Inflammatory macrophage treated with lipopolysaccharide for 1 hour (primary cell): ENCODE measurements at regions not wholly inside any gene's neighbourhood (a gene's known extent, or its start where the extent isn't known, plus 50 kb on each side); places are given as distances from the start of the nearest gene placed in this dataset.
"Not testable (repeated sequence)": the region's sequence is repeated elsewhere in the genome, so short reads cannot be mapped to it uniquely, and the experiment has no call there.

ENCODE experiments used
- DNase-seq, 2 donors: peaks; one replicate each; pipeline ENCODE4 v3.0.0-alpha.2; 2020 to 2022

DNA sequence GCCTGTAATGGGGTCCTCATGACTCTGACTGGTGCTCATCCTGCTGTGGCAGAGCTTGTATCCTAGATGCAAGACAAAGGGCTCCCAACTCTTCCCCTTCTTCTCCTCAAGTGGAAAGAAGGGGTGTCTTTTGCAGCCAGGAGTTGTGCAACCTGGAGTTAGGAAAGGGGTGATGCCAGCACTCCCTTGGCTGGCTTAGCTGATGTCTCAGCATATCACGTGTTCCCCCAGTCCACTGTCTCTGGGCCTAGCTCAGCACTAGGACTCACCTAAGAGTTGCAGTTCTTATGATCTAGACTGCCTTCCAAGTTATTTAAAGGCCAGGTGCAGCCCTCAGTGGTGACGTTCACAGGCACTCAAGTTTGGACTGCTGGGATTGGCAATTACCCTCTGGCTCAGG lies 146.2 kb upstream of the GORAB start:
- DNase-seq = no peak

- DNase-seq = no peak
Observed at GRCh38 chr1:170388489-170388888, 143.5 kb upstream of the GORAB start.

DNA sequence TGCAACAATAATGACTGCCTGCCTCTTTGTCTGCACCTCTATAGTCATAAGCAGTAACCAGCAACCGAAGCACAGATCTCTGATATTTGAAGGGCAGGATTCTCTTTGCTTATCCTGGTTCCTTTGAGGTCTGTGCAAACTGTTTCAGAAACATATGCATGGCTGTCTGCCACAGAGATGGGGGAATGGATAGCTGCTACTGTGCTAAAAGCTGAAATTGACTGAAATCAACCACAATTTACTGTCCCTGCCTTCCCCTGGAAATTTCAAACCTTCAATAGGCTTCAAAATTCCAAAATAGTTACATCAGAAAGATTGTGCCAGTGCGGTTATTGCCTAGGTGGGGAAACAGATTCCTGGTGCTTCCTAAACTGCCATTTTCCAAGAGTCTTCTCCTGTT lies 136.8 kb upstream of the GORAB start:
- DNase-seq = no peak

- DNase-seq = no peak
Observed at GRCh38 chr1:170397061-170397460, 134.9 kb upstream of the GORAB start.

GRCh38 chr1:170402476-170403311 lies 129.3 kb upstream of the GORAB start:
- DNase-seq = no peak

DNA sequence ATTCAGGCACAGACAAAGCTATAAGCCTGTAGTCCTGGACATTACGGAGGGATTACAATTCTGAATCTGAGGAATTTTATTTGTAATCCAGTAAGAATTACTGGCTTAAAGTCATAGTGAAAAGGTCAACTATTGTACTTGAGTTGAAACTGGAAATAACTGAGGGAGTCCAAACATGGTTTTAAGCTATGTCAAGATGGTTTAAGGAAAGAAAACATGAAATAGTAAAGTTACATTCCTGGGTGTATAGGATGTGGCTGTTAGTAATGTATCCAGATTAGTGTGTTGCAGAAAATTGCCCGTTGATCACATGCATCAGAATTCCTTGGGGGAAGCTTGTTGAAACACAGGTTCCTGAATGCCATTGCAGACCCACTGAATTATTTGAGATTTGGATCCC lies 124.8 kb upstream of the GORAB start:
- no peak for DNase-seq

GRCh38 chr1:170407581-170407980 lies 124.4 kb upstream of the GORAB start:
- DNase-seq = no peak

GRCh38 chr1:170410401-170411166 lies 121.4 kb upstream of the GORAB start:
- no peak for DNase-seq

GRCh38 chr1:170414989-170415709 lies 116.8 kb upstream of the GORAB start:
- DNase-seq = no peak

GRCh38 chr1:170415710-170416372 lies 116.1 kb upstream of the GORAB start:
- no peak for DNase-seq

- DNase-seq = no peak
Observed at GRCh38 chr1:170424346-170424745, 107.6 kb upstream of the GORAB start.

DNA sequence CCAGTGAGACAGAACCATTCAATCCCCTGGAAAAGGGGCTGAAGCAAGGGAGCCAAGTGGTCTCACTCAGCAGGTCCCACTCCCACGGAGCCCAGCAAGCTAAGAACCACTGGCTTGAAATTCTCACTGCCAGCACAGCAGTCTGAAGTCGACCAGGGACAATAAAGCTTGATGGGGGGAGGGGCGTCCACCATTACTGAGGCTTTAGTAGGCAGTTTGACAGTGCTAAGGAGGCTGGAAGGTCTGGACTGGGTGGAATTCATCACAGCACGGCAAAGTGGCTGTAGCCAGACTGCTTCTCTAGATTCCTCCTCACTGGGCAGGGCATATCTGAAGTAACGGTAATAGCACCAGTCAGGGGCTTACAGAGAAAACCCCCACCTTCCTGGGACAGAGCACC lies 105.4 kb upstream of the GORAB start:
- DNase-seq = no peak

DNA sequence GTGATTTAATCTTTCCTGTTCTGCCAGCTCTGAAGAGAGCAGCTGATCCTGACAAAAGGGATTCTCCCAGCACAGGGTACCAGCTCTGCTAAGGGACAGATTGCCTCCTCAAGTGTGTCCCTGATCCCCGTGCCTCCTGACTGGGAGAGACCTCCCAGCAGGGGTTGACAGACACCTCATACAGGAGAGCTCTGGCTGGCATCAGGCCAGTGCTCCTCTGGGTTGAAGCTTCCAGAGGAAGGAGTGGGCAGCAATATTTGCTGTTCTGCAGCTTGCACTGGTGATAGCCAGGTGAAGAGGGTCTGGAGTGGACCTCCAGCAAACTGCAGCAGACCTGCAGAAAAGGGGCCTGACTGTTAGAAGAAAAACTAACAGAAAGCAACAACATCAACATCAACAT lies 105.0 kb upstream of the GORAB start:
- DNase-seq = not testable (repeated sequence)

GRCh38 chr1:170436928-170437327 lies 95.0 kb upstream of the GORAB start:
- no peak for DNase-seq

DNA sequence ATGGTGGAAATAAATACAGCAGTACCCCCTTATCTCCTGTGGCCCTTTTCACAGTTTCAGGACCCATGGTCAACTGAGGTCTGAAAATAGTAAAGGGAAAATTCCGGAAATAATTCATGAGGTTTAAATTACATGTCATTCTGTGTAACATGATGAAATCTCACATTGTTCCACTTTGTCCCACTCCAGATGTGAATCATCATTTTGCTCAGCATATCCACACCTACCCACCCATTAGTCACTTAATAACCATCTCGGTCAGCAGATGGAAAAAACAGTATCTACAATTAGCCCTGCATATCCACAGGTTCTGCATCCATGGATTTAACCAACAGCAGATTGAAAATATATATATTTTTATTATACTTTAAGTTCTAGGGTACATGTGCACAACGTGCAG lies 86.9 kb upstream of the GORAB start:
- peak in 1 of 2 donors; percentile 18 for DNase-seq

- DNase-seq = no peak
Observed at GRCh38 chr1:170448661-170449158, 83.3 kb upstream of the GORAB start.

GRCh38 chr1:170457325-170458050 lies 74.5 kb upstream of the GORAB start:
- not testable (repeated sequence) for DNase-seq

- DNase-seq = no peak
Observed at GRCh38 chr1:170460001-170460400, 72.0 kb upstream of the GORAB start.

- no peak for DNase-seq
Observed at GRCh38 chr1:170460414-170461155, 71.4 kb upstream of the GORAB start.

DNA sequence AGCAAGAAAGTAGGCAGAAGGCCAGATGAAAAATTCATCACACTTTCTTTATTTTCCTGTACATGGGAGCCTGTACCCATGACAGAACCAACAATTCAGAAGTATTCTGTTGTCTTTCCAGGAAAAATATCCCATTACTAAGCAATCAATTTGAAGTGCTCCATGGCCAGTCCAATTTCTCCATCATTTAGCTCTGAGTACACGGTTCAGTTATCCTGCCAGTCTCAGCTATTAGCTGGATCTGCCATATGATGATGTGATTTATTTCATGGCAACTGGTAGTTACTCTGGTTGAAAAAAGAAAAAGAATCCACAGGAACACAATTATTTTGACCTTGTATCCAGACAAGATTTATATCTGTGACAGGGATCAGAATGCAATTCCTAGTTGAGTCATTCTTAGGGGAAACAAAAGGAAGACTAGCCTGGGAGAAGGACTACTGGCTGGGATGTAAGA lies 70.6 kb upstream of the GORAB start:
- DNase-seq = no peak

DNA sequence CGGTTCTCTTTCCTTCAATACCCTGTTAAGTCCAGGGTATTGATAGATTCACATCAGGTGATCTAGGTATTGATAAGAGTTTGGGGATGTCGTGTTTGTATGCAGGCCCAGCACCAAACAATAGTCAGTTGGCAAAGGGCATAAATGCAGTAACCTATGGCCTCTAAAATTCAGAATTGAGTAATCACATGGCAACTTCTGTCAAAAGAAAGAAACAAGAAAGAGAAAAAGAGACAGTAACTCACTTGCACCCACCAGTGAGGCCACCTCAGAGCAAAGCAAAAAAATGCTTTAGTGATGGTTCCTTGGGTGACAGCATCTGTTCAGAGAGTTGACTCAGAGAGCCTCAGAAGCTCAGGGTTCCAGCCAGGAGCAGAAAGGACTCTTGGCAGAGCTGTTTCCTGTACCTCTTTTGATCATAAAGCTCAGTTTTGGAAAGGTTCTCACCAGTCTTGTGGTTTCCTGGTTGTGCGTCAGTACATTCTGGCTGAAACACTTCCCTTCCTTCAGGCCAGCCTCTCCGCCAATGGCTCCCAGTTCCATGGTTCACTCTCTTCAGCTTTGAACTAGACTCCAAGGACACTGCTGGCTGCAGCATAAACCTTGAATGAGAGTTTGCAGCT lies 70.1 kb upstream of the GORAB start:
- DNase-seq = no peak
